Psoas muscle (tissue), 7 donors: ENCODE measurements at regions not wholly inside any gene's neighbourhood (a gene's known extent, or its start where the extent isn't known, plus 50 kb on each side); places are given as distances from the start of the nearest gene placed in this dataset.

Source experiments
- ATAC-seq, 4 donors: fragments of 200-7000 bp; cut with Tn5 transposase; one replicate each; pipeline ENCODE4 v1.9.1; 2020; ENCODE audit warnings: moderate library complexity in 3 of 4, mild to moderate bottlenecking in 2 of 4
- DNase-seq, 2 donors: peaks; one replicate each; pipeline ENCODE4 v3.0.0-alpha.2; 2020
- H3K27ac ChIP-seq: fragments of 200-600 bp; one replicate; pipeline ENCODE4 v1.8.0; 2022
- H3K27me3 ChIP-seq, 3 donors: fragments of 200-600 bp in 1 of 3; one replicate each; pipeline versions ENCODE4 v1.6.1 to v1.8.0; 2013 to 2022; ENCODE audit warnings: low read length in 2 of 3, mild to moderate bottlenecking in 2 of 3, moderate library complexity in 1 of 3; ENCODE audit not compliant: insufficient read depth in 3 of 3
- H3K36me3 ChIP-seq, 2 donors: fragments of 200-600 bp in 1 of 2; one replicate each; pipeline versions ENCODE4 v1.6.1 to v1.8.0; 2013 to 2022; ENCODE audit warnings: low read depth in 1 of 2, mild to moderate bottlenecking in 1 of 2, moderate library complexity in 1 of 2; ENCODE audit not compliant: insufficient read depth in 1 of 2
- H3K4me1 ChIP-seq: fragments of 200-600 bp; one replicate; pipeline ENCODE4 v1.8.0; 2022
- H3K4me3 ChIP-seq: fragments of 200-600 bp; one replicate; pipeline ENCODE4 v1.8.0; 2022; ENCODE audit warnings: mild to moderate bottlenecking
- H3K9me3 ChIP-seq: fragments of 200-600 bp; one replicate; pipeline ENCODE4 v1.8.0; 2022
- WGBS, 3 donors: extraction: QIAGEN DNeasy Blood & Tissue Kit; methylation state at CpG; one replicate each; pipeline versions ENCODE4 v1.1.6 to v1.1.7; 2013; 5-methylcytosine and 5-hydroxymethylcytosine counted together
- intact Hi-C, 2 donors: fragments of 100-400 bp; cut with DNase I; formaldehyde crosslinking; loops; one replicate each; pipeline versions ENCODE4 v1.11.0 to v1.14.2; 2022
- TF ChIP-seq, protein P1 (sequence below): fragments of 200-600 bp; IDR thresholded peaks from one replicate; pipeline ENCODE4 v1.8.0; 2022; ENCODE audit warnings: antibody characterized with exemption
- donor health status: healthy with polysubstance abuse.
- donor health status: DM: no; HTN: no; CAD: no; lungs with moderate emphysema.
- donor health status: Bipolar disorder and iron deficiency.
- donor health status: healthy.
- donor health status: DM: yes; HTN: yes; CAD: no.
- donor health status: DM: no; HTN: no; CAD: no.
- donor health status: DM: yes; HTN: yes; CAD: no.

DNA sequence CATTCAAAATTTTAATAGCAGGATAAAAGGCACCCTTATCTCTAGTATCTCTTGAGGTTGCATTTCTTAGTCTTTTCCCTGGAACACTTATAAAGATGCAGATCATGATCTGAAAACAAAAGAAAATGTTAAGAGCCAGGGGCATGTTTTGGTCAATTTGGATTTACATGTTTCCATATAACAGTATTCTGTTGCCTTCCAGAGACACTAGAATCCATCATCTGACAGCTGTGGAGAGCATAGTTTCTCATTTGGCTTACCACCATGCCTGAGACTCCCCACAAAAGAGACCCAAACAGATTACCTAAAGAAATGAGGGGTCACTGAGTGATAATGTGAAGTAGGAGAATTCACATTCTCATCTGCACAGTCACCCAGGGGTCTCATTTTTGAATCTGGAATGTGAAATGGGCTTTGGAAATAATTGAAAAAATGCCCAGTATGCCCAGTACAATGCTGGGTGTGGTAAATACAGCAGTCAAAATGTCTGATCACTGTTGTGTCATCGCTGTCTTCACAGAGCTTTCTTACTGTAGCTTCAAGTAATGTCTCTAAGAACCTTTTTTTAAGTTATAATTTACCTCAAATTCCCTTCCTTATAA is 79.9 kb upstream of the ZBTB20 start:
- no peak overlapping the region for H3K27ac ChIP-seq
- H3K27me3 ChIP-seq = no peaks in the 10 kb centered on the region
- no peaks in the 10 kb centered on the region for H3K4me1 ChIP-seq
- H3K9me3 ChIP-seq = no peaks in the 10 kb centered on the region
- no peak for DNase-seq
- no peak overlapping the region for H3K4me3 ChIP-seq
- intact Hi-C loops = no loop called here
- 92 to 100% (median 96%) methylated on average over 1 of the region's 1 CpG for WGBS, 3 donors
- TF ChIP-seq, protein P1, sequence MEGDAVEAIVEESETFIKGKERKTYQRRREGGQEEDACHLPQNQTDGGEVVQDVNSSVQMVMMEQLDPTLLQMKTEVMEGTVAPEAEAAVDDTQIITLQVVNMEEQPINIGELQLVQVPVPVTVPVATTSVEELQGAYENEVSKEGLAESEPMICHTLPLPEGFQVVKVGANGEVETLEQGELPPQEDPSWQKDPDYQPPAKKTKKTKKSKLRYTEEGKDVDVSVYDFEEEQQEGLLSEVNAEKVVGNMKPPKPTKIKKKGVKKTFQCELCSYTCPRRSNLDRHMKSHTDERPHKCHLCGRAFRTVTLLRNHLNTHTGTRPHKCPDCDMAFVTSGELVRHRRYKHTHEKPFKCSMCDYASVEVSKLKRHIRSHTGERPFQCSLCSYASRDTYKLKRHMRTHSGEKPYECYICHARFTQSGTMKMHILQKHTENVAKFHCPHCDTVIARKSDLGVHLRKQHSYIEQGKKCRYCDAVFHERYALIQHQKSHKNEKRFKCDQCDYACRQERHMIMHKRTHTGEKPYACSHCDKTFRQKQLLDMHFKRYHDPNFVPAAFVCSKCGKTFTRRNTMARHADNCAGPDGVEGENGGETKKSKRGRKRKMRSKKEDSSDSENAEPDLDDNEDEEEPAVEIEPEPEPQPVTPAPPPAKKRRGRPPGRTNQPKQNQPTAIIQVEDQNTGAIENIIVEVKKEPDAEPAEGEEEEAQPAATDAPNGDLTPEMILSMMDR = no peak
- no peak for ATAC-seq
- no peaks in the 10 kb centered on the region for H3K36me3 ChIP-seq

DNA sequence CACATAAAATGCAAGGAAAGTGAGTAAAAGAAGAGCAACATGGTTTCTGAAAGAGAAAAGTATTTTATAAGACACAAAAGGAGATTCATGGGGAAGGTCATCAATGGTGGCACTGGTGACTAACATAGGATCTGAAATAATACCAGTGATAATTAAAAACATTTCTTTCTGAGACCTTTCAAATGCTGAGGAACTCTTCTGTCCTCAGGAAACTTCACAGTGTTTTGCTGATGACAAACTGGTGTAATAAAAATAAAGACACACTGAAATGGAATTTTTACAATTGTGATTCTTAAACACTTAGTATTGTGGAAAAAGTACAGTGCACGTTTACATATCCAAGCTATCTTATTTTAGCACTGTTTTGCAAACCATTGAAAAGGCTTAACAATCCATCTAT is 80.4 kb upstream of the ZBTB20 start:
- TF ChIP-seq, protein P1 = no peak
- H3K27me3 ChIP-seq = no peaks in the 10 kb centered on the region
- WGBS, 3 donors = 79 to 94% (median 88%) methylated on average over 1 of the region's 1 CpG
- ATAC-seq = no peak
- no peaks in the 10 kb centered on the region for H3K9me3 ChIP-seq
- no peak for DNase-seq
- H3K4me3 ChIP-seq = no peak overlapping the region
- intact Hi-C loops = no loop called here
- H3K27ac ChIP-seq = no peak overlapping the region
- no peaks in the 10 kb centered on the region for H3K4me1 ChIP-seq
- H3K36me3 ChIP-seq = no peaks in the 10 kb centered on the region

DNA sequence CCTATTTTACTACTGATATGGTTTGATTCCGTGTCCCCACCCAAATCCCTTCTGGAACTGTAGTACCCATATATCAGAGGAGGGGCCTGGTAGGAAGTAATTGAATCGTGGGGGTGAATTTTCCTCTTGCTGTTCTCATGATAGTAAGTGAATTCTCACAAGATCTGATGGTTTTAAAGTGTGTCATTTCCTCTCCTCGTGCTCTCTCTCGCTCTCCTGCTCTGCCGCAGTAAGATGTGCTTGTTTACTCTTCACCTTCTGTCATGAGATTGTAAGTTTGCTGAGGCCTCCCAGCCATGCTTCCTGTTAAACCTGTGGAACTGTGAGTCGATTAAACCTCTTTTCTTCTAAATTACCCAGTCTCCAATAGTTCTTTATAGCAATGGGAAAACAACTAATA is 81.2 kb upstream of the ZBTB20 start:
- H3K27ac ChIP-seq = no peak overlapping the region
- intact Hi-C loops = no loop called here

DNA sequence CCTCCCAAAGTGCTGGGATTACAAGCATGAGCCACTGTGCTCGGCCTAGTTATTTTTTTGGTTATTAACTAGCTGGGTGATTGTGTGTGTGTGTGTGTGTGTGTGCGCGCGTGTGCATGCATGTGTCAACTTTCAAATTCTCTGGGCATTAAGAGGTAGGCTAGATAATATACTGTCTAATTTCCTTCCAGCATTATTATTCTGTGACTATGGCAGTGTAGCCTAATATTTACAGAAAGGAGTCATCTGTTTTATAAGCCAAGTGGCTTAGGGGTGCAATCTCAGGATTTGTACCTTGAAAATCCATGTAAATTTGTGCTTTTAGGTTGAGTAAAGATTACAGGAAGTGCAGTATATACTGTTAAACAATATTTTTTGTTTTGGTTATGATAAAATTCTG is 85.1 kb upstream of the ZBTB20 start:
- no peak for ATAC-seq
- H3K36me3 ChIP-seq = no peaks in the 10 kb centered on the region
- WGBS, 3 donors = 85 to 89% (median 88%) methylated on average over 4 of the region's 4 CpGs
- no peak for DNase-seq
- H3K9me3 ChIP-seq = no peaks in the 10 kb centered on the region
- H3K4me3 ChIP-seq = no peak overlapping the region
- H3K27me3 ChIP-seq = no peaks in the 10 kb centered on the region
- H3K4me1 ChIP-seq = no peaks in the 10 kb centered on the region
- TF ChIP-seq, protein P1 = no peak
- intact Hi-C loops = no loop called here
- H3K27ac ChIP-seq = no peak overlapping the region

More for the DNA sequence above, 81.2 kb upstream of the ZBTB20 start:
- H3K4me1 ChIP-seq = no peaks in the 10 kb centered on the region
- 82 to 83% (median 83%) methylated on average over 6 of the region's 6 CpGs for whole genome bisulfite sequencing, 3 donors
- no peaks in the 10 kb centered on the region for H3K27me3 ChIP-seq
- DNase-seq = no peak
- no peak for ATAC-seq
- H3K9me3 ChIP-seq = no peaks in the 10 kb centered on the region
- no peaks in the 10 kb centered on the region for H3K36me3 ChIP-seq
- TF ChIP-seq, protein P1 = no peak
- H3K4me3 ChIP-seq = no peak overlapping the region

DNA sequence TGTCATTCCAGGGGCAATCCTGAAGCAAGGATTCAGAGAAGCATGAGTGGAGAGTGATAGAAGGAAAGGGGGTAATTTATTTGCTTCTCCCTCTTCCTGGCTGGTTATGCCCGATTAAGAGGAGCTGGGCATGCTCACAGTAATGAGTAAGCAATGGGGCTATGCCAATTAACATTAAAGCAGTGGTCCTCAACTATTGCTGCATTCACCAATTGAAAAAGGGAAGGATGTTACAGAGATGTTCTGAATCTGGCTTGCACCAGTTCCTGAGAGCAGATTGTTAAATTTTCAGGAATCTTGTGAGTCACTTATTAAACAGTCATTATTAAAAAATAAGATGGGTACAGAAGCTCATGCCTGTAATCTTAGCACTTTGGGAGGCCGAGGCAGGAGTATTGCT is 85.9 kb upstream of the ZBTB20 start:
- 43 to 67% (median 46%) methylated on average over 2 of the region's 2 CpGs for WGBS, 3 donors
- TF ChIP-seq, protein P1 = no peak
- H3K4me1 ChIP-seq = no peaks in the 10 kb centered on the region
- intact Hi-C loops = no loop called here
- no peaks in the 10 kb centered on the region for H3K36me3 ChIP-seq
- H3K9me3 ChIP-seq = no peaks in the 10 kb centered on the region
- ATAC-seq (no peak), DNase-seq (no peak)
- no peak overlapping the region for H3K27ac ChIP-seq
- H3K27me3 ChIP-seq = no peaks in the 10 kb centered on the region
- no peak overlapping the region for H3K4me3 ChIP-seq
